GM12878 (cell line): ENCODE measurements at regions not wholly inside any gene's neighbourhood (a gene's known extent, or its start where the extent isn't known, plus 50 kb on each side); places are given as distances from the start of the nearest gene placed in this dataset.

Source experiments
- ATAC-seq: fragments of 200-7000 bp; cut with Tn5 transposase; 3 replicates; pipeline ENCODE4 v1.9.1; 2020; ENCODE audit warnings: mild to moderate bottlenecking, moderate library complexity
- BruUV-seq: library from RNA; stranded (reverse); fragments of 400-500 nt; replicated peaks from 2 replicates; lab custom pipeline; 2021; lab: Mats Ljungman, UMichigan
- CTCF ChIA-PET: fragments of 300-600 bp; sonication (Branson Sonifier 250); formaldehyde crosslinking; extraction: SDS; loops from one replicate; lab custom pipeline; 2021; ENCODE audit warnings: inconsistent platforms; lab: Yijun Ruan, JAX
- POLR2A ChIA-PET: fragments of 350-600 bp; formaldehyde crosslinking; extraction: SDS; loops from one replicate; lab custom pipeline; 2021; ENCODE audit warnings: inconsistent platforms; lab: Charles Lee
- RAD21 ChIA-PET: fragments of 300-600 bp; sonication (Branson Sonifier 250); formaldehyde crosslinking; loops from one replicate; lab custom pipeline; 2023; ENCODE audit warnings: antibody characterized with exemption; ENCODE audit not compliant: unreplicated experiment; lab: Charles Lee
- SMC1A ChIA-PET: fragments of 300-600 bp; sonication (Branson Sonifier 250); formaldehyde crosslinking; loops from one replicate; lab custom pipeline; 2023; ENCODE audit not compliant: unreplicated experiment, uncharacterized antibody; lab: Charles Lee
- DNase-seq: peaks from one replicate; pipeline ENCODE4 v3.0.0-alpha.2; 2011; ENCODE audit warnings: low read depth, low spot score
- FAIRE-seq: peaks from 3 replicates; lab custom pipeline; 2011; peaks lifted over from hg19 to GRCh38; lab: Jason Lieb, UNC
- H2AFZ ChIP-seq: 2 replicates; pipeline ENCODE4 v1.6.0; 2011; ENCODE audit warnings: low read depth, low read length, control low read depth; ENCODE audit not compliant: control insufficient read depth
- H3K27ac ChIP-seq: 2 replicates; pipeline ENCODE4 v1.5.1; 2011; ENCODE audit warnings: control low read depth; ENCODE audit not compliant: control insufficient read depth, insufficient read depth
- H3K27me3 ChIP-seq, 2 experiments: replicated peaks in 1 of 2; 2 replicates each; pipeline versions ENCODE4 v1.6.0 to v1.6.1; 2011; ENCODE audit warnings: low read length in 1 of 2; ENCODE audit not compliant: control insufficient read depth in 2 of 2, insufficient read depth in 2 of 2
- H3K36me3 ChIP-seq, 2 experiments: 2 replicates each; pipeline ENCODE4 v1.5.1; 2011; ENCODE audit warnings: low read length in 1 of 2; ENCODE audit not compliant: control insufficient read depth in 2 of 2, insufficient read depth in 2 of 2
- H3K4me1 ChIP-seq: 2 replicates; pipeline ENCODE4 v1.6.1; 2011; ENCODE audit warnings: mild to moderate bottlenecking, low read length, moderate library complexity, mixed read lengths; ENCODE audit not compliant: control insufficient read depth, insufficient read depth
- H3K4me2 ChIP-seq: 2 replicates; pipeline ENCODE4 v1.6.0; 2011; ENCODE audit warnings: control low read depth; ENCODE audit not compliant: control insufficient read depth, insufficient read depth
- H3K4me3 ChIP-seq: fragments of 200-600 bp; sonication (generic); 2 replicates; pipeline ENCODE4 v1.5.1; 2016
- H3K79me2 ChIP-seq: 2 replicates; pipeline ENCODE4 v1.6.0; 2011; ENCODE audit warnings: low read length; ENCODE audit not compliant: control insufficient read depth, insufficient read depth
- H3K9ac ChIP-seq: 2 replicates; pipeline ENCODE4 v1.8.0; 2011; ENCODE audit warnings: low read length, control low read depth, mixed read lengths; ENCODE audit not compliant: control insufficient read depth, insufficient read depth
- H3K9me3 ChIP-seq: replicated peaks from 3 replicates; pipeline ENCODE4 v1.5.1; 2011; ENCODE audit warnings: mild to moderate bottlenecking, low read length; ENCODE audit not compliant: control insufficient read depth, insufficient read depth
- H4K20me1 ChIP-seq: 2 replicates; pipeline ENCODE4 v1.6.0; 2011; ENCODE audit not compliant: control insufficient read depth, insufficient read depth
- KLF5 ChIP-seq: fragments of 450-650 bp; IDR thresholded peaks from 2 replicates; pipeline ENCODE4 v1.6.1; 2014; ENCODE audit warnings: mild to moderate bottlenecking; ENCODE audit not compliant: partially characterized antibody
- REST ChIP-seq: IDR thresholded peaks from 2 replicates; pipeline ENCODE4 v1.6.1; 2012; ENCODE audit warnings: mild to moderate bottlenecking, low read depth, low read length
- TCF12 ChIP-seq: IDR thresholded peaks from 2 replicates; pipeline ENCODE4 v1.6.1; 2011; ENCODE audit warnings: low read depth, mild to moderate bottlenecking, low read length
- TCF7 ChIP-seq: IDR thresholded peaks from 2 replicates; pipeline ENCODE4 v1.6.1; 2014; ENCODE audit warnings: antibody characterized with exemption, borderline replicate concordance
- ZSCAN29 ChIP-seq: fragments of 450-650 bp; IDR thresholded peaks from 2 replicates; pipeline ENCODE4 v1.6.1; 2017; ENCODE audit warnings: mild to moderate bottlenecking, moderate library complexity
- WGBS: methylation state at CpG from one replicate; pipeline ENCODE4 v1.1.6; 2016; ENCODE audit warnings: low lambda C conversion rate; ENCODE audit not compliant: insufficient replicate concordance, insufficient coverage; ENCODE audit errors: missing lambda C conversion rate; 5-methylcytosine and 5-hydroxymethylcytosine counted together
- in situ Hi-C: fragments of 300-500 bp; cut with MboI; formaldehyde crosslinking; loops from 9 replicates; pipeline ENCODE4 v1.14.3; 2018; ENCODE audit warnings: mixed read lengths
- intact Hi-C: fragments of 100-400 bp; cut with micrococcal nuclease; formaldehyde crosslinking; loops from one replicate; pipeline ENCODE4 v1.14.2; 2022; ENCODE audit not compliant: unreplicated experiment

- no peaks in the 10 kb centered on the region for H3K79me2 ChIP-seq
- FAIRE-seq (no peak), ATAC-seq (no peak), DNase-seq (no peak)
- no peak overlapping the region for H3K9ac ChIP-seq
- no peaks in the 10 kb centered on the region for H3K9me3 ChIP-seq
- no peak overlapping the region for H3K4me2 ChIP-seq
- H3K27me3 ChIP-seq, result no peaks in the 10 kb centered on the region
- H3K4me3 ChIP-seq, result no peak overlapping the region
- H4K20me1 ChIP-seq, result no peaks in the 10 kb centered on the region; the same call in 1 of the 2 replicates
- SMC1A ChIA-PET, result no interaction called here
- in situ Hi-C loops (no loop called here), intact Hi-C loops (no loop called here)
- H2AFZ ChIP-seq, result no peak overlapping the region
- POLR2A ChIA-PET, result no interaction called here
- CTCF ChIA-PET, result no interaction called here
- TF ChIP-seq KLF5, result no peak
- TF ChIP-seq ZSCAN29, result no peak
- no peak for TF ChIP-seq TCF7
- 48% methylated on average over 18 of the region's 18 CpGs for WGBS
- H3K27ac ChIP-seq, result no peak overlapping the region
- BruUV-seq, result no TSS peak
- no peaks in the 10 kb centered on the region for H3K4me1 ChIP-seq
- RAD21 ChIA-PET, result no interaction called here
- H3K36me3 ChIP-seq, result no peaks in the 10 kb centered on the region
Measured at GRCh38 chr6:5905431-5906339, 101.0 kb downstream of the NRN1 start.

- DNase-seq, result no peak
- no peak for FAIRE-seq
- POLR2A ChIA-PET, result no interaction called here
- Histone ChIP-seq H4K20me1 (no peaks in the 10 kb centered on the region; the same call in 1 of the 2 replicates), H3K79me2 (no peaks in the 10 kb centered on the region), H3K36me3 (no peaks in the 10 kb centered on the region), H3K27ac (no peak overlapping the region), H3K4me2 (no peak overlapping the region), H3K4me3 (no peak overlapping the region), H3K9ac (no peak overlapping the region), H3K27me3 (no peaks in the 10 kb centered on the region), H3K9me3 (no peaks in the 10 kb centered on the region), H3K4me1 (no peaks in the 10 kb centered on the region), H2AFZ (no peak overlapping the region)
- WGBS, result 55% methylated on average over 4 of the region's 4 CpGs
- RAD21 ChIA-PET, result no interaction called here
- TF ChIP-seq TCF12, result no peak
- peak; percentile 64; the same call in 1 of the 2 replicates for TF ChIP-seq REST
- intact Hi-C loops (no loop called here), in situ Hi-C loops (no loop called here)
- SMC1A ChIA-PET, result interaction anchor here (0.5 to 0.6 kb wide), 2 partner anchors 8 to 539 kb away, joined by 3 read pairs; no protein-coding TSS in a partner anchor
- no peak for ATAC-seq
- CTCF ChIA-PET, result no interaction called here
- no TSS peak for BruUV-seq
Measured at GRCh38 chr6:5904532-5904931, 102.2 kb downstream of the NRN1 start.
